B cell (primary cell): ENCODE measurements at regions not wholly inside any gene's neighbourhood (a gene's known extent, or its start where the extent isn't known, plus 50 kb on each side); places are given as distances from the start of the nearest gene placed in this dataset.

Source experiments
- ATAC-seq: fragments of 200-7000 bp; cut with Tn5 transposase; one replicate; pipeline ENCODE4 v1.10.0; 2021; ENCODE audit warnings: low read depth, mild to moderate bottlenecking, moderate number of reproducible peaks, moderate library complexity
- CTCF ChIA-PET: fragments of 350-600 bp; sonication (Branson Sonifier 250); formaldehyde crosslinking; loops from one replicate; lab custom pipeline; 2021; ENCODE audit warnings: antibody characterized with exemption, inconsistent platforms; lab: Charles Lee
- POLR2A ChIA-PET: fragments of 350-600 bp; sonication (Branson Sonifier 250); formaldehyde crosslinking; loops from one replicate; lab custom pipeline; 2021; ENCODE audit warnings: antibody characterized with exemption; lab: Charles Lee
- DNase-seq: peaks from one replicate; pipeline ENCODE4 v3.0.0; 2013
- H2AFZ ChIP-seq: 2 replicates; pipeline ENCODE4 v1.6.1; 2012; ENCODE audit warnings: mild to moderate bottlenecking, low read depth, low read length; ENCODE audit not compliant: insufficient read depth, poor library complexity, severe bottlenecking
- H3K27ac ChIP-seq, 2 donors: 1 replicate in 1 of 2; 2 replicates in 1 of 2; pipeline ENCODE4 v1.5.1; 2012 to 2013; ENCODE audit warnings: low read length in 2 of 2, mild to moderate bottlenecking in 2 of 2, moderate library complexity in 1 of 2
- H3K27me3 ChIP-seq, 4 experiments: fragments of 200-600 bp in 1 of 4; sonication (generic) in 1 of 4; replicated peaks in 1 of 4; 1 replicate in 2 of 4; 2 replicates in 2 of 4; pipeline versions ENCODE4 v1.6.1 to v1.7.0; 2013 to 2016; ENCODE audit warnings: low read length in 3 of 4, mild to moderate bottlenecking in 2 of 4, mixed read lengths in 1 of 4, moderate library complexity in 1 of 4; ENCODE audit not compliant: insufficient read depth in 4 of 4, control insufficient read depth in 3 of 4; ENCODE audit errors: control extremely low read depth in 1 of 4
- H3K36me3 ChIP-seq, 2 experiments: replicated peaks in 1 of 2; 1 replicate in 1 of 2; 2 replicates in 1 of 2; pipeline versions ENCODE4 v1.6.1 to v1.7.1; 2013; ENCODE audit warnings: low read length in 1 of 2; ENCODE audit not compliant: insufficient read depth in 2 of 2, control insufficient read depth in 1 of 2; ENCODE audit errors: control extremely low read depth in 1 of 2, extremely low read depth in 1 of 2
- H3K4me1 ChIP-seq, 2 donors: fragments of 200-600 bp in 1 of 2; sonication (generic) in 1 of 2; 1 replicate in 1 of 2; 2 replicates in 1 of 2; pipeline versions ENCODE4 v1.5.1 to v1.6.1; 2013 to 2017; ENCODE audit warnings: low read length in 2 of 2; ENCODE audit not compliant: control insufficient read depth in 2 of 2, insufficient read depth in 2 of 2
- H3K4me2 ChIP-seq: replicated peaks from 2 replicates; pipeline ENCODE3; 2012; ENCODE audit warnings: mild to moderate bottlenecking, low read depth, low read length; ENCODE audit not compliant: poor library complexity, severe bottlenecking
- H3K4me3 ChIP-seq, 5 experiments: fragments of 200-600 bp in 1 of 5; sonication (generic) in 1 of 5; 1 replicate in 3 of 5; 2 replicates in 2 of 5; pipeline versions ENCODE4 v1.5.1 to v1.7.0; 2011 to 2016; ENCODE audit warnings: low read length in 4 of 5, mild to moderate bottlenecking in 4 of 5, low read depth in 2 of 5, control low read depth in 1 of 5, moderate library complexity in 1 of 5; ENCODE audit not compliant: insufficient read depth in 1 of 5; ENCODE audit errors: control extremely low read depth in 1 of 5, extremely low read depth in 1 of 5
- H3K79me2 ChIP-seq: fragments of 200-600 bp; sonication (generic); one replicate; pipeline ENCODE4 v1.6.0; 2016; ENCODE audit warnings: low read length; ENCODE audit not compliant: control insufficient read depth, insufficient read depth
- H3K9ac ChIP-seq: fragments of 200-600 bp; sonication (generic); 2 replicates; pipeline ENCODE4 v1.6.1; 2017; ENCODE audit warnings: mild to moderate bottlenecking, low read length, moderate library complexity
- H3K9me3 ChIP-seq, 3 donors: one replicate each; pipeline versions ENCODE4 v1.6.1 to v1.7.1; 2013; ENCODE audit warnings: low read length in 2 of 3; ENCODE audit not compliant: control insufficient read depth in 2 of 3, insufficient read depth in 1 of 3; ENCODE audit errors: control extremely low read depth in 1 of 3
- H4K20me1 ChIP-seq: 2 replicates; pipeline ENCODE4 v1.6.0; 2012; ENCODE audit warnings: mild to moderate bottlenecking, low read length; ENCODE audit not compliant: insufficient read depth, control insufficient read depth, poor library complexity, severe bottlenecking
- H3K27ac Mint-ChIP-seq: one replicate; pipeline ENCODE4 v1.8.0; 2021; ENCODE audit warnings: mixed read lengths
- H3K27me3 Mint-ChIP-seq: one replicate; pipeline ENCODE4 v1.8.0; 2021; ENCODE audit warnings: mixed read lengths
- H3K4me1 Mint-ChIP-seq: one replicate; pipeline ENCODE4 v1.8.0; 2021; ENCODE audit warnings: mixed read lengths
- H3K4me3 Mint-ChIP-seq: one replicate; pipeline ENCODE4 v1.8.0; 2021; ENCODE audit warnings: mixed read lengths
- H3K9me3 Mint-ChIP-seq: one replicate; pipeline ENCODE4 v1.8.0; 2022; ENCODE audit warnings: mixed read lengths; ENCODE audit not compliant: insufficient read depth
- EZH2 ChIP-seq: IDR thresholded peaks from 2 replicates; pipeline ENCODE4 v1.6.1; 2012; ENCODE audit warnings: borderline replicate concordance, low read depth, mild to moderate bottlenecking, moderate library complexity, low read length; ENCODE audit not compliant: insufficient read depth, poor library complexity, severe bottlenecking
- WGBS: methylation state at CpG from one replicate; pipeline ENCODE4 v1.1.5; 2013; ENCODE audit warnings: missing lambda C conversion rate; ENCODE audit not compliant: insufficient coverage; 5-methylcytosine and 5-hydroxymethylcytosine counted together
- intact Hi-C: fragments of 100-400 bp; cut with micrococcal nuclease; formaldehyde crosslinking; loops from one replicate; pipeline ENCODE4 v1.10.0; 2022
- TF ChIP-seq, protein P1 (sequence below): fragments of 200-600 bp; IDR thresholded peaks from one replicate; pipeline ENCODE4 v1.8.0; 2022; ENCODE audit warnings: antibody characterized with exemption, mild to moderate bottlenecking

DNA sequence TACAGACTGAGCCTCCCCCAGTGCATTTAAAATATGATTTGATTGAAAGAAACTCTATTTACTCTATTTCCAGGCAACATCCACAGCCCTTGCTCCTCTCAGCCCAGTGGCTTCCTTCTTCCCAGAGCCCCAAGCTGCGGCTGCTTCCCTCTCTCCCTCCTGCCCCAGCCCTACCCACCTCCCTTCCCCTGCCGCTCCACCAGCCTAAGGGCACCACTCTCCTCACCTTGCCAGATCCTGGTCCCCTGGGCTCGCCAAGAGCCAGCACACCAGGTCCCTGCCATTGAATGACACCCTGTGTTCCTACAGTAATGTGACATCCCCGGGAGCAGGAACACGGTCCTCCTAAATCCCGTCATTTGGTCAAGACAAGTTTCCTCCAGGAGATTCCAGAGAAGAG, 236.0 kb downstream of the RBFOX3 start:
- CTCF ChIA-PET, result interaction anchor here (1.8 kb wide), 1 partner anchor 18 kb away, joined by 5 read pairs; no protein-coding TSS in a partner anchor
- no peak overlapping the region for H3K4me2 ChIP-seq

DNA sequence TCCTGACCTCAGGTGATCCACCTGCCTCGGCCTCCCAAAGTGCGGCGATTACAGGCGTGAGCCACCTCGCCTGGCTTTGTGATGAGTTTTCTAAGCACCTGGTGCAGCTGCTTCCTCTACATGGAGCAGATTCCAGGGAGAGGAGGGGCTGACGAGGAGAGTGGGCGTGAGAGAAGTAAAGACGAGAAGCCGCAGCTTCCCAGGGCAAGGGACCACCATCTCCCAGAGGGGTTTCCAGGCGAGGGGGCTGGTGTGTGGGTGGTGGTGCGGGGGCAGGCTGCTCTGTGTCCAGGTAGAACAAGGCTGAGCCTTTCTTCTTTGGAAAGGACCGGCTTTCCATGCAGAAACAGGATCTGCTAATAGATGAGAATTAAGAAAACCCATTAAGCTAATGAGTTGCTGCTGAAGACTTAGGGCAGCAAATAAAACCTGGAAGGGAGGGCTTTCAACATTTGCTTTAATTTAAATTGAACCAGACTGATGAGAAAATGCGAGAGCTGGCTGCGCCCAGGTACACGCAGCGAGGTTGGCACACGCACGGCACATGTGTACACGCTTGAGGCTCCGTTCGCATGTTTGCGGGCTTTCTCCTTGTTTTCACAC, 236.7 kb downstream of the RBFOX3 start:
- peaks cover 10% of the 10 kb centered on the region for H3K4me1 Mint-ChIP-seq
- no peaks in the 10 kb centered on the region for H3K9me3 ChIP-seq
- CTCF ChIA-PET, result interaction anchor here (1.8 kb wide), 1 partner anchor 19 kb away, joined by 5 read pairs; no protein-coding TSS in a partner anchor
- no peak for TF ChIP-seq EZH2
- TF ChIP-seq, protein P1, sequence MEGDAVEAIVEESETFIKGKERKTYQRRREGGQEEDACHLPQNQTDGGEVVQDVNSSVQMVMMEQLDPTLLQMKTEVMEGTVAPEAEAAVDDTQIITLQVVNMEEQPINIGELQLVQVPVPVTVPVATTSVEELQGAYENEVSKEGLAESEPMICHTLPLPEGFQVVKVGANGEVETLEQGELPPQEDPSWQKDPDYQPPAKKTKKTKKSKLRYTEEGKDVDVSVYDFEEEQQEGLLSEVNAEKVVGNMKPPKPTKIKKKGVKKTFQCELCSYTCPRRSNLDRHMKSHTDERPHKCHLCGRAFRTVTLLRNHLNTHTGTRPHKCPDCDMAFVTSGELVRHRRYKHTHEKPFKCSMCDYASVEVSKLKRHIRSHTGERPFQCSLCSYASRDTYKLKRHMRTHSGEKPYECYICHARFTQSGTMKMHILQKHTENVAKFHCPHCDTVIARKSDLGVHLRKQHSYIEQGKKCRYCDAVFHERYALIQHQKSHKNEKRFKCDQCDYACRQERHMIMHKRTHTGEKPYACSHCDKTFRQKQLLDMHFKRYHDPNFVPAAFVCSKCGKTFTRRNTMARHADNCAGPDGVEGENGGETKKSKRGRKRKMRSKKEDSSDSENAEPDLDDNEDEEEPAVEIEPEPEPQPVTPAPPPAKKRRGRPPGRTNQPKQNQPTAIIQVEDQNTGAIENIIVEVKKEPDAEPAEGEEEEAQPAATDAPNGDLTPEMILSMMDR, result no peak
- no peak overlapping the region for H3K4me3 Mint-ChIP-seq
- H3K4me1 ChIP-seq, result no peaks in the 10 kb centered on the region
- no peaks in the 10 kb centered on the region for H3K79me2 ChIP-seq
- intact Hi-C loops, result no loop called here
- no peak for ATAC-seq
- H3K27ac ChIP-seq, result no peak overlapping the region
- peaks cover 35% of the 10 kb centered on the region for H3K27me3 Mint-ChIP-seq
- no peak overlapping the region for H3K4me3 ChIP-seq
- WGBS, result 66% methylated on average over 14 of the region's 22 CpGs
- peaks cover 0 to 7% (median 3%) of the 10 kb centered on the region in 4 experiments for H3K27me3 ChIP-seq
- no peaks in the 10 kb centered on the region for H3K36me3 ChIP-seq
- no peak overlapping the region for H2AFZ ChIP-seq
- H3K9me3 Mint-ChIP-seq, result no peaks in the 10 kb centered on the region
- no peak overlapping the region for H3K9ac ChIP-seq
- no peak for DNase-seq
- no peak overlapping the region for H3K4me2 ChIP-seq
- POLR2A ChIA-PET, result no interaction called here
- no peaks in the 10 kb centered on the region for H4K20me1 ChIP-seq
- H3K27ac Mint-ChIP-seq, result no peak overlapping the region

More for the DNA sequence above, 236.0 kb downstream of the RBFOX3 start:
- H3K4me3 ChIP-seq, result no peak overlapping the region
- no peaks in the 10 kb centered on the region for H3K9me3 ChIP-seq
- no peaks in the 10 kb centered on the region for H3K4me1 ChIP-seq
- no peak overlapping the region for H3K27ac Mint-ChIP-seq
- 52% methylated on average over 6 of the region's 6 CpGs for WGBS
- POLR2A ChIA-PET, result no interaction called here
- DNase-seq (no peak), ATAC-seq (no peak)
- H3K9ac ChIP-seq, result no peak overlapping the region
- H3K27ac ChIP-seq, result no peak overlapping the region
- H3K79me2 ChIP-seq, result no peaks in the 10 kb centered on the region
- peaks cover 10% of the 10 kb centered on the region for H3K4me1 Mint-ChIP-seq
- no peaks in the 10 kb centered on the region for H3K36me3 ChIP-seq
- H2AFZ ChIP-seq, result no peak overlapping the region
- intact Hi-C loops, result no loop called here
- no peaks in the 10 kb centered on the region for H4K20me1 ChIP-seq
- H3K27me3 Mint-ChIP-seq, result peaks cover 40% of the 10 kb centered on the region
- H3K9me3 Mint-ChIP-seq, result no peaks in the 10 kb centered on the region
- H3K4me3 Mint-ChIP-seq, result no peak overlapping the region
- H3K27me3 ChIP-seq, result peaks cover 0 to 7% (median under 1%) of the 10 kb centered on the region in 4 experiments
- TF ChIP-seq, protein P1, result no peak
- TF ChIP-seq EZH2, result no peak
